ENCODE measurements at regions not wholly inside any gene's neighbourhood (a gene's known extent, or its start where the extent isn't known, plus 50 kb on each side); places are given as distances from the start of the nearest gene placed in this dataset.

DNA sequence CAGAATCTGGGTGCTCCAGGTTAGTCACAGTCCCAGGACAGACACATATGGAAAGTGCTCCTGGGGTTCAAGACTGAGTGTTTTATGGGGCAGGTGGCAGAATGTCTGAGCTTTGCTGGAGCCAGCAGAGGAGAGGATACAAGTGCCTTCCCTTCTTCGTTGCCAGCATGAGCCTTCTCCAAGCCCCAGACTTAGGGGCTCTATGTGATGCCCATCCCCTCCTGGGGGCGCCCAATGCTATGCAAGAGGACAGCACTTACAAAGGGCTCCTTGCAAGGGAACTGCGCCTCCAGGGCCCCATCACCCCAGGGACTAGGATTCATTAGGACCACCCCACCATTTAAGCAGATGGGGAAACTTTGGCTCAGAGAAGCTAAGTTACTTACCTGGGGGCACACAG is 581.9 kb downstream of the BUD13 start:
- TF ChIP-seq GLIS3 (CRISPR knock-in tag; IDR thresholded peaks at IDR 0.05) (no peak), OSR1 (CRISPR knock-in tag; IDR thresholded peaks at IDR 0.05) (no peak)
- TF ChIP-seq, protein P1, sequence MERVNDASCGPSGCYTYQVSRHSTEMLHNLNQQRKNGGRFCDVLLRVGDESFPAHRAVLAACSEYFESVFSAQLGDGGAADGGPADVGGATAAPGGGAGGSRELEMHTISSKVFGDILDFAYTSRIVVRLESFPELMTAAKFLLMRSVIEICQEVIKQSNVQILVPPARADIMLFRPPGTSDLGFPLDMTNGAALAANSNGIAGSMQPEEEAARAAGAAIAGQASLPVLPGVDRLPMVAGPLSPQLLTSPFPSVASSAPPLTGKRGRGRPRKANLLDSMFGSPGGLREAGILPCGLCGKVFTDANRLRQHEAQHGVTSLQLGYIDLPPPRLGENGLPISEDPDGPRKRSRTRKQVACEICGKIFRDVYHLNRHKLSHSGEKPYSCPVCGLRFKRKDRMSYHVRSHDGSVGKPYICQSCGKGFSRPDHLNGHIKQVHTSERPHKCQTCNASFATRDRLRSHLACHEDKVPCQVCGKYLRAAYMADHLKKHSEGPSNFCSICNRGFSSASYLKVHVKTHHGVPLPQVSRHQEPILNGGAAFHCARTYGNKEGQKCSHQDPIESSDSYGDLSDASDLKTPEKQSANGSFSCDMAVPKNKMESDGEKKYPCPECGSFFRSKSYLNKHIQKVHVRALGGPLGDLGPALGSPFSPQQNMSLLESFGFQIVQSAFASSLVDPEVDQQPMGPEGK (CRISPR knock-in tag; IDR thresholded peaks at IDR 0.05; ENCODE audit: borderline replicate concordance), result no peak
- TF ChIP-seq, protein P2, sequence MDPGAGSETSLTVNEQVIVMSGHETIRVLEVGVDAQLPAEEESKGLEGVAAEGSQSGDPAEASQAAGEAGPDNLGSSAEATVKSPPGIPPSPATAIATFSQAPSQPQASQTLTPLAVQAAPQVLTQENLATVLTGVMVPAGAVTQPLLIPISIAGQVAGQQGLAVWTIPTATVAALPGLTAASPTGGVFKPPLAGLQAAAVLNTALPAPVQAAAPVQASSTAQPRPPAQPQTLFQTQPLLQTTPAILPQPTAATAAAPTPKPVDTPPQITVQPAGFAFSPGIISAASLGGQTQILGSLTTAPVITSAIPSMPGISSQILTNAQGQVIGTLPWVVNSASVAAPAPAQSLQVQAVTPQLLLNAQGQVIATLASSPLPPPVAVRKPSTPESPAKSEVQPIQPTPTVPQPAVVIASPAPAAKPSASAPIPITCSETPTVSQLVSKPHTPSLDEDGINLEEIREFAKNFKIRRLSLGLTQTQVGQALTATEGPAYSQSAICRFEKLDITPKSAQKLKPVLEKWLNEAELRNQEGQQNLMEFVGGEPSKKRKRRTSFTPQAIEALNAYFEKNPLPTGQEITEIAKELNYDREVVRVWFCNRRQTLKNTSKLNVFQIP (CRISPR knock-in tag; IDR thresholded peaks at IDR 0.05; ENCODE audit: borderline replicate concordance, low read depth), result no peak
